GM13977 (cell line): ENCODE measurements at regions not wholly inside any gene's neighbourhood (a gene's known extent, or its start where the extent isn't known, plus 50 kb on each side); places are given as distances from the start of the nearest gene placed in this dataset.
"Not testable (repeated sequence)": the region's sequence is repeated elsewhere in the genome, so short reads cannot be mapped to it uniquely, and the experiment has no call there.

Experiments
- DNase-seq: peaks from one replicate; pipeline ENCODE4 v3.0.0; 2012; ENCODE audit warnings: low spot score
- CTCF ChIP-seq: IDR thresholded peaks from 2 replicates; pipeline ENCODE4 v1.5.1; 2012; ENCODE audit warnings: mild to moderate bottlenecking, control low read depth; ENCODE audit not compliant: insufficient read depth; ENCODE audit errors: extremely low read depth, missing control alignments
- in situ Hi-C: fragments of 300-500 bp; cut with MboI; formaldehyde crosslinking; loops from one replicate; pipeline ENCODE4 v1.12.0; 2022; ENCODE audit warnings: low sequenced_read_pairs, low pct_unique_long_range_greater_than_20kb, mixed read lengths, inconsistent platforms; ENCODE audit not compliant: unreplicated experiment

GRCh38 chr16:49959552-49960277 lies 65.3 kb upstream of the CNEP1R1 start:
- DNase-seq, result no peak
- in situ Hi-C loops, result no loop called here
- TF ChIP-seq CTCF, result no peak

DNA sequence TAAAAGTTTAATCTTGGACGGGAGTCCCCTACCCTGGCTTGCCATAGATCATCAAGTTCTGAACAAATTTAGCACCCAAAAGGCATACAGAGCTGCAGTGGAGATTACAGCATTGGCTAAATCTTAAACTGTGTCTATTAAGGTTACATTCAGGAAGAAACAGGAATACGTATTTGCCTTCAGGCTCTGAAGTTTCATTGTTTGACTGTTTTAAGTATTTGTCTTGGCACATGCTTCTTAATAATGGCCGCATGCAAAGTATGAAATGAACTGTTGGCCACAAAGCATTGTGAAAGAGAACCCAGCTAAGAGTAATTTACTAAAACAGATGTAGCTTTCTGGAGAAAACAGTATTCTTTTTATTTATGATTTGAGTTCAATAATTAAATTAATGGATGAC lies 63.9 kb upstream of the CNEP1R1 start:
- DNase-seq, result no peak
- in situ Hi-C loops, result no loop called here
- TF ChIP-seq CTCF, result no peak

DNA sequence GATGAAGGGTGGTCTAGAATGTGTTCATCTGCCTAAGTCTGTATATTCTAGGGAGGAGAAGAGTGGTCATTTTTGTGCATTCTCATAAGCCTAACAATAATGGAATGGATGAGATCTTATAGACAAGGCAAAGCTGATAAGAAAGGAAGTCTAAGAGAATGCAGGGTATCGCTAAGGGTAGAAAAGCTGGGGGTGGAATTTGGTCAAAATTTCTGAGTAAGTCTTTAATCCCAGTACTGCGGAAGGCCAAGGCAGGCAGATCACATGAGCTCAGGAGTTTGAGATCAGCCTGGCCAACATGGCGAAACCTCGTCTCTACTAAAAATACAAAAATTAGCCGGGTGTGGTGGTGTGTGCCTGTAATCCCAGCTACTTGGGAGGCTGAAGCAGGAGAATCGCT lies 62.5 kb upstream of the CNEP1R1 start:
- DNase-seq, in situ Hi-C loops: not testable (repeated sequence)

GRCh38 chr16:49964316-49964715 lies 60.7 kb upstream of the CNEP1R1 start:
- TF ChIP-seq CTCF, result no peak
- DNase-seq, result no peak
- in situ Hi-C loops, result no loop called here

DNA sequence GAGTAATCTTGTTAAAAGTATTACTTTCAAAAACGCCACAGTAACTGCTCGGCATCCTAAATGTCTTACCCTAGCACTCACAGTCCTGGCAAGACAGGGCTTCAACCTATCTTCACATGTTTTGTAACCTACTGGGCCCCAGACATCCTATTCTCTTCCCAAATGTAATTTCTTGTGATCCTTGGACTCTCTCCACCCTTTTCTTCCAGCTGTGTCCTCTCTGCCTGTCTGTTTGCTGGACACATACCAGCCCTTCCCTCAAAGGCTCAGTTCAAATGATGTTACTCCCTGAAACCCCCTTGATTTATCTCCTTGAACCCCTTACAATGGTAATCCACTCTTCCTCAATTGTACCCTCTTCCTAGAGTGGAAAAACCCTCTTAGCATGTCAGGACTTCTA lies 60.1 kb upstream of the CNEP1R1 start:
- no peak for DNase-seq
- TF ChIP-seq CTCF, result no peak
- in situ Hi-C loops, result no loop called here

DNA sequence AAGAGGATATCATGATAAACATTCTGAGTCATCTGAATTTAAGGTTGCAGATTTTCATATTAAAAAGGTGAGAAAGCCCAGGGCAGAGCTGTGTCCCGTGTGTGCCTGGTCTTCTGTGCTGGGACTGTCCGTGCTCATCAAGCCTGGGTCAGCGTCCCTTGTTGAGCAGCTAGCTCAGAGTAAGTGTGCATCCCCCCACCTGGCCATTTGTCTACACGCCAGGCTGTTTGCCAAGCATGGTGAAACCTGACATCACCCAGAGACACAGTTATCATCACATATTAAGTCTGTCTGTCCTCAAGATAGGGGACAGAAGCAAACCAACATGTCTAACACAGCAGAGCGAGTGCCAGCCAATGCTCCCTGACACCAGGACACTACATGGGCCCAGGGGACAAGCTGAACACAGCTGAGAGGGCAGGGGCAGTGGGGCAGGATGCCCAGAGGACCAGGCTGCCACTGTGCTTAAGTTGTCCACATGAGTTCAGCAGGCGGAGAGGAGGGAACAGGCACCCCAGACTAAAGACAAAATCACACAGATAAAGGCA lies 57.9 kb upstream of the CNEP1R1 start:
- in situ Hi-C loops, result no loop called here
- no peak for TF ChIP-seq CTCF
- no peak for DNase-seq
